OCI-LY3 (cell line): ENCODE measurements at regions not wholly inside any gene's neighbourhood (a gene's known extent, or its start where the extent isn't known, plus 50 kb on each side); places are given as distances from the start of the nearest gene placed in this dataset.

Experiments used
- H2AFZ ChIP-seq: fragments of 200-600, 300-600 bp; shearing (Covaris generic); 2 replicates; pipeline ENCODE4 v1.6.0; 2014; ENCODE audit warnings: antibody characterized with exemption, low read depth, low read length
- H3K27ac ChIP-seq: fragments of 200-600, 300-600 bp; sonication (generic); 2 replicates; pipeline ENCODE4 v1.5.1; 2014; ENCODE audit warnings: mild to moderate bottlenecking, low read length, moderate library complexity, mixed read lengths
- H3K27me3 ChIP-seq: fragments of 200-600, 300-600 bp; sonication (generic); 2 replicates; pipeline ENCODE4 v1.6.1; 2014; ENCODE audit warnings: low read depth, low read length, mixed read lengths
- H3K36me3 ChIP-seq: fragments of 200-600, 300-600 bp; sonication (generic); replicated peaks from 2 replicates; pipeline ENCODE3; 2014; ENCODE audit warnings: low read depth, low read length, mixed read lengths
- H3K4me1 ChIP-seq: fragments of 300-600, 200-600 bp; sonication (generic); 2 replicates; pipeline ENCODE4 v1.6.1; 2014; ENCODE audit warnings: low read length, mixed read lengths
- H3K4me2 ChIP-seq: fragments of 200-600, 300-600 bp; sonication (generic); 2 replicates; pipeline ENCODE4 v1.6.1; 2014; ENCODE audit warnings: low read length, mixed read lengths
- H3K4me3 ChIP-seq: fragments of 300-600, 200-600 bp; sonication (generic); 2 replicates; pipeline ENCODE4 v1.5.1; 2014; ENCODE audit warnings: antibody characterized with exemption, mild to moderate bottlenecking, low read length, moderate library complexity
- H3K79me2 ChIP-seq: fragments of 300-600, 200-600 bp; shearing (Covaris generic); 2 replicates; pipeline ENCODE4 v1.6.1; 2014; ENCODE audit warnings: mild to moderate bottlenecking, low read length, mixed read lengths
- H3K9ac ChIP-seq: fragments of 300-600, 200-600 bp; shearing (Covaris generic); 2 replicates; pipeline ENCODE4 v1.6.0; 2014; ENCODE audit warnings: mild to moderate bottlenecking, low read length, moderate library complexity
- H3K9me3 ChIP-seq: fragments of 200-600, 300-600 bp; shearing (Covaris generic); 2 replicates; pipeline ENCODE4 v1.6.1; 2014; ENCODE audit warnings: low read length, mixed read lengths; ENCODE audit not compliant: insufficient read depth
- H4K20me1 ChIP-seq: fragments of 200-600, 300-600 bp; sonication (generic); 2 replicates; pipeline ENCODE4 v1.6.1; 2016; ENCODE audit warnings: low read length, mixed read lengths; ENCODE audit not compliant: insufficient read depth
- CTCF ChIP-seq: fragments of 200-600, 300-600 bp; sonication (generic); IDR thresholded peaks from 2 replicates; pipeline ENCODE4 v1.5.1; 2014; ENCODE audit warnings: antibody characterized with exemption, low read length, low read depth
- EZH2phosphoT487 ChIP-seq: fragments of 200-600 bp; shearing (Covaris generic); IDR thresholded peaks from 2 replicates; pipeline ENCODE4 v1.6.1; 2018; ENCODE audit warnings: antibody characterized with exemption, mixed run types, low read depth

- no peak overlapping the region for H2AFZ ChIP-seq
- no peak overlapping the region for H3K4me3 ChIP-seq
- H3K36me3 ChIP-seq: no peaks in the 10 kb centered on the region
- no peaks in the 10 kb centered on the region for H3K79me2 ChIP-seq
- H3K9ac ChIP-seq: no peak overlapping the region
- TF ChIP-seq CTCF: no peak
- TF ChIP-seq EZH2phosphoT487: no peak
- no peaks in the 10 kb centered on the region for H3K9me3 ChIP-seq
- no peak overlapping the region for H3K4me2 ChIP-seq
- 0 out of 2 replicates have a peak, but pooled peaks cover 6% of the 10 kb centered on the region for H3K27me3 ChIP-seq
- H4K20me1 ChIP-seq: no peaks in the 10 kb centered on the region
- H3K27ac ChIP-seq: no peak overlapping the region
- H3K4me1 ChIP-seq: no peaks in the 10 kb centered on the region
Observed at GRCh38 chr15:50825946-50826345, 60.4 kb upstream of the SPPL2A start.

- H3K27me3 ChIP-seq: 0 out of 2 replicates have a peak, but pooled peaks cover 6% of the 10 kb centered on the region
- H3K4me3 ChIP-seq: no peak overlapping the region
- no peaks in the 10 kb centered on the region for H4K20me1 ChIP-seq
- no peaks in the 10 kb centered on the region for H3K79me2 ChIP-seq
- H3K9ac ChIP-seq: no peak overlapping the region
- H3K4me2 ChIP-seq: no peak overlapping the region
- TF ChIP-seq EZH2phosphoT487: no peak
- no peak for TF ChIP-seq CTCF
- no peak overlapping the region for H3K27ac ChIP-seq
- no peak overlapping the region for H2AFZ ChIP-seq
- no peaks in the 10 kb centered on the region for H3K9me3 ChIP-seq
- no peaks in the 10 kb centered on the region for H3K4me1 ChIP-seq
- H3K36me3 ChIP-seq: no peaks in the 10 kb centered on the region
Observed at GRCh38 chr15:50824514-50824913, 59.0 kb upstream of the SPPL2A start.

GRCh38 chr15:50823281-50823680 is 57.8 kb upstream of the SPPL2A start:
- Histone ChIP-seq H4K20me1 (no peaks in the 10 kb centered on the region), H3K79me2 (no peaks in the 10 kb centered on the region), H3K4me3 (no peak overlapping the region), H3K4me1 (no peaks in the 10 kb centered on the region), H3K9ac (no peak overlapping the region), H3K36me3 (no peaks in the 10 kb centered on the region), H3K9me3 (no peaks in the 10 kb centered on the region), H3K27ac (no peak overlapping the region), H3K27me3 (0 out of 2 replicates have a peak, but pooled peaks cover 4% of the 10 kb centered on the region), H2AFZ (no peak overlapping the region), H3K4me2 (no peak overlapping the region)
- TF ChIP-seq CTCF: no peak
- TF ChIP-seq EZH2phosphoT487: no peak

- H3K9me3 ChIP-seq: no peaks in the 10 kb centered on the region
- no peaks in the 10 kb centered on the region for H4K20me1 ChIP-seq
- 0 out of 2 replicates have a peak, but pooled peaks cover 7% of the 10 kb centered on the region for H3K27me3 ChIP-seq
- no peaks in the 10 kb centered on the region for H3K79me2 ChIP-seq
- no peak overlapping the region for H3K4me3 ChIP-seq
- no peak overlapping the region for H3K27ac ChIP-seq
- no peaks in the 10 kb centered on the region for H3K36me3 ChIP-seq
- H3K4me1 ChIP-seq: no peaks in the 10 kb centered on the region
- no peak overlapping the region for H2AFZ ChIP-seq
- no peak for TF ChIP-seq CTCF
- H3K4me2 ChIP-seq: no peak overlapping the region
- H3K9ac ChIP-seq: no peak overlapping the region
Observed at GRCh38 chr15:50821476-50821875, 56.0 kb upstream of the SPPL2A start.
